Mononuclear cell (primary cell): ENCODE measurements at regions not wholly inside any gene's neighbourhood (a gene's known extent, or its start where the extent isn't known, plus 50 kb on each side); places are given as distances from the start of the nearest gene placed in this dataset.
"Not testable (repeated sequence)": the region's sequence is repeated elsewhere in the genome, so short reads cannot be mapped to it uniquely, and the experiment has no call there.

ENCODE experiments used
- H3K27me3 ChIP-seq: 2 replicates; pipeline ENCODE4 v1.6.0; 2011; ENCODE audit warnings: low read length, control low read depth; ENCODE audit not compliant: insufficient read depth
- H3K4me1 ChIP-seq: 2 replicates; pipeline ENCODE4 v1.5.1; 2011; ENCODE audit warnings: mild to moderate bottlenecking, low read length, control low read depth; ENCODE audit not compliant: insufficient read depth
- H3K4me3 ChIP-seq: 2 replicates; pipeline ENCODE4 v1.5.1; 2011; ENCODE audit warnings: mild to moderate bottlenecking, low read length, moderate library complexity
- H3K9me3 ChIP-seq: 2 replicates; pipeline ENCODE4 v1.5.1; 2011; ENCODE audit warnings: low read depth, mild to moderate bottlenecking, control low read depth, low read length

- Histone ChIP-seq H3K4me3 (no peak overlapping the region), H3K4me1 (no peaks in the 10 kb centered on the region), H3K9me3 (no peaks in the 10 kb centered on the region), H3K27me3 (no peaks in the 10 kb centered on the region)
Measured at GRCh38 chr6:156440688-156441087, 336.5 kb upstream of the ARID1B start.

- Histone ChIP-seq H3K27me3 (no peaks in the 10 kb centered on the region), H3K9me3 (no peaks in the 10 kb centered on the region), H3K4me1 (no peaks in the 10 kb centered on the region), H3K4me3 (no peak overlapping the region)
Measured at GRCh38 chr6:156438350-156438923, 338.7 kb upstream of the ARID1B start.

GRCh38 chr6:156437121-156437879 lies 339.9 kb upstream of the ARID1B start:
- H3K4me3 ChIP-seq, result no peak overlapping the region
- H3K27me3 ChIP-seq, result no peaks in the 10 kb centered on the region
- H3K9me3 ChIP-seq, result no peaks in the 10 kb centered on the region
- H3K4me1 ChIP-seq, result no peaks in the 10 kb centered on the region

- H3K27me3 ChIP-seq, result no peaks in the 10 kb centered on the region
- no peaks in the 10 kb centered on the region for H3K4me1 ChIP-seq
- no peak overlapping the region for H3K4me3 ChIP-seq
- no peaks in the 10 kb centered on the region for H3K9me3 ChIP-seq
Measured at GRCh38 chr6:156434795-156435190, 342.4 kb upstream of the ARID1B start.

- Histone ChIP-seq H3K9me3 (no peaks in the 10 kb centered on the region), H3K4me1 (no peaks in the 10 kb centered on the region), H3K27me3 (no peaks in the 10 kb centered on the region), H3K4me3 (no peak overlapping the region)
Measured at GRCh38 chr6:156434049-156434794, 343.0 kb upstream of the ARID1B start.

GRCh38 chr6:156432543-156432942 lies 344.6 kb upstream of the ARID1B start:
- Histone ChIP-seq H3K4me1 (no peaks in the 10 kb centered on the region), H3K4me3 (no peak overlapping the region), H3K27me3 (no peaks in the 10 kb centered on the region), H3K9me3 (no peaks in the 10 kb centered on the region)

- Histone ChIP-seq H3K27me3 (no peaks in the 10 kb centered on the region), H3K4me1 (no peaks in the 10 kb centered on the region), H3K9me3 (no peaks in the 10 kb centered on the region), H3K4me3 (no peak overlapping the region)
Measured at GRCh38 chr6:156430386-156430785, 346.8 kb upstream of the ARID1B start.

- Histone ChIP-seq H3K4me3 (no peak overlapping the region), H3K27me3 (no peaks in the 10 kb centered on the region), H3K4me1 (peaks cover 16% of the 10 kb centered on the region), H3K9me3 (no peaks in the 10 kb centered on the region)
Measured at GRCh38 chr6:156427345-156427744, 349.8 kb upstream of the ARID1B start.

GRCh38 chr6:156425359-156426020 lies 351.7 kb upstream of the ARID1B start:
- no peaks in the 10 kb centered on the region for H3K27me3 ChIP-seq
- H3K4me1 ChIP-seq, result peaks cover 16% of the 10 kb centered on the region
- H3K4me3 ChIP-seq, result no peak overlapping the region
- H3K9me3 ChIP-seq, result no peaks in the 10 kb centered on the region

GRCh38 chr6:156423829-156424228 lies 353.3 kb upstream of the ARID1B start:
- H3K4me3 ChIP-seq, result no peak overlapping the region
- H3K27me3 ChIP-seq, result no peaks in the 10 kb centered on the region
- H3K9me3 ChIP-seq, result no peaks in the 10 kb centered on the region
- H3K4me1 ChIP-seq, result peaks cover 16% of the 10 kb centered on the region

GRCh38 chr6:156423075-156423474 lies 354.1 kb upstream of the ARID1B start:
- H3K4me3 ChIP-seq, result no peak overlapping the region
- H3K27me3 ChIP-seq, result no peaks in the 10 kb centered on the region
- no peaks in the 10 kb centered on the region for H3K9me3 ChIP-seq
- peaks cover 16% of the 10 kb centered on the region for H3K4me1 ChIP-seq

GRCh38 chr6:156421933-156422332 lies 355.2 kb upstream of the ARID1B start:
- Histone ChIP-seq H3K9me3 (no peaks in the 10 kb centered on the region), H3K27me3 (no peaks in the 10 kb centered on the region), H3K4me3 (no peak overlapping the region), H3K4me1 (peaks cover 16% of the 10 kb centered on the region)

- not testable (repeated sequence) for H3K4me3 ChIP-seq, H3K9me3 ChIP-seq, H3K27me3 ChIP-seq
- peaks cover 16% of the 10 kb centered on the region for H3K4me1 ChIP-seq
Measured at GRCh38 chr6:156421301-156421700, 355.9 kb upstream of the ARID1B start.

- Histone ChIP-seq H3K27me3 (no peaks in the 10 kb centered on the region), H3K4me3 (no peak overlapping the region), H3K9me3 (no peaks in the 10 kb centered on the region), H3K4me1 (peaks cover 16% of the 10 kb centered on the region)
Measured at GRCh38 chr6:156420172-156420993, 356.8 kb upstream of the ARID1B start.
